Glomerular visceral epithelial cell (primary cell): ENCODE measurements at regions not wholly inside any gene's neighbourhood (a gene's known extent, or its start where the extent isn't known, plus 50 kb on each side); places are given as distances from the start of the nearest gene placed in this dataset.
A peak's percentile ranks its signal among the peaks of the same experiment; 100 is the strongest.

Experiments
- DNase-seq: peaks from one replicate; pipeline ENCODE4 v3.0.0-alpha.2; 2016; ENCODE audit errors: extremely low spot score

DNA sequence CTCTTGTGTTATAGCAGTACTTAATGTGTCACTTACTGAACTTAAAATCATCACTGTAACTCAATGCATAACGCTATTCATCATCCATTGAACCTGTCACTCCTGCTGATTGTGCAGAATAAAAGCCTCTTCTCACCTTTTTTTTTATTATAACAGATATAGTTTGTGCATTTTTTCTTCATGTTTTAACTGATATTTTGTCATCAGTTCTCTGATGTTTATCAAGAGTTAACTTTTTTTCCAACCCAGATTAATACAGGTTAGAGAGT, 100.4 kb downstream of the SLIT2 start:
- DNase-seq: no peak

DNA sequence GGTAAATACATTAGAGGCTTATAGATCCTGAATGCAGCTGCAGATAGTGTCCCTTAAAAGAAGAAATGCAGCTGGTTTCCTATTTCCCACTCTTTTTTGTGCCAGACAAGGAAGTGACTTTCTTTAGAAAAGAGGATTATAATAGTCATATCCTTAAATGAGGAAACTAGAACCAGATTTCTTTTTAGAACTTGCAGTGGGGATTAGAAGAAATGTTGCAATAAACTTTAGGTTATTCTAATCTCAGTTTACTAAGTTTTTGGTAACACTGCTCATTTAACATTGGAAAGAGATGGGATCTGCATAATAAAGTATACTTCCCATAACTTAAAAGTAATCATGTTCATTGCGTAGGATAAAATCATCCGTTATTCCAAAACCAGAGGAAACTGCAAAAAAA, 101.9 kb downstream of the SLIT2 start:
- no peak for DNase-seq

DNA sequence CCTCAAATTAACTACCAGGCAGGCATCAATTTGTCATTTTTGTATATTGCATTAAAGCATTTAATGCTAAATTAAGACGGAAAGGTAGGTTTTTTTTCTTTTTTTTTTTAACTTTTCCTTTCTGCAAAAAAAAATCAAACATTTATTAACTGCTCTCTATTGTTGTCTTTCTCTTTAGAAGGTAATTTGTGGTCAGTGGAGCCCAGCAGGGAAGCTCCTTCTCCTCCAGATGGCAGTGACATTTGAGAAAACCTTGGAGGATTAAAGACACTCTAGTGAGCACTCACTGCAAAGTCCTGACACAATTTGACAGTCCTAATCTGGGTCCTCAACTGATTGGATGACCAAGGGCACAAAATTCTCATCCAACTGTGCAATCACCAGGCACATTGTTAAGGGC, 102.4 kb downstream of the SLIT2 start:
- no peak for DNase-seq

DNA sequence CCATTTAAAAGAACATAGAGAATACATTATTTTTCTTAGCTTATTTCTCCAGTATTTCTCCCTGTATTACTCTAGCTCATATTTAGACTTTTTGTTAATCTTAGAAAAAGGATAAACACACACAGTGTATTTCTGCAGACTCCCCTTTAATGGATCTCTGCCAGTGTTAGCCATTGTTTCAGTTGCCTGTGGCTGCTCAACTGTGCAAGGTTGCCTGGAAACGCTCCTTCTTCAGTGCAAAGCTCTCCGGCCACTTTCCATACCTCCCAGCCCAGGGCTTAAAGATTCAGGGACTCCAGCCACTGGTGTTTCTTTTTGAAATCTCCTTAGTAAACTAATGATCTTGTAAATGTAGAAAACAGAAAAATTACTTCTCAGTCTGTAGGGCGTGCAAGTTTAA, 104.9 kb downstream of the SLIT2 start:
- DNase-seq: peak; percentile 50

DNA sequence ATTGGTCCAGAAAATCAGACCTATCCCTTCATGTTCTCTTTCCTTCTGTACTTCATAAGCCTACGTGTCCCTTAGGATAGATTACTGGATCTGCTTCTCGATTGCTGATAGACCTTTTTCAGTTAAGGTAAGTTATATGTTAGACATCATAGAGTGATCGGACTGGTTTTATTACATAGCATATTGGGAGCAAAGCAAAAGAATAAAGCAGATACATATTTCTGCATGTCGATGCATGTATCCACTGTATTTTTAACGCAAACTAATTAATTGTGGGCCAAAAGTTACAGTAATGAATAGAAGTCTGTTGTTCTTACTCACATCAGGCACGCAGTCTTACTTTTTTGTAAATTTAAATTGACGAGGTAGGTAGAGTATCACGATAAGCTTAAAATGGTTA, 106.4 kb downstream of the SLIT2 start:
- no peak for DNase-seq

DNA sequence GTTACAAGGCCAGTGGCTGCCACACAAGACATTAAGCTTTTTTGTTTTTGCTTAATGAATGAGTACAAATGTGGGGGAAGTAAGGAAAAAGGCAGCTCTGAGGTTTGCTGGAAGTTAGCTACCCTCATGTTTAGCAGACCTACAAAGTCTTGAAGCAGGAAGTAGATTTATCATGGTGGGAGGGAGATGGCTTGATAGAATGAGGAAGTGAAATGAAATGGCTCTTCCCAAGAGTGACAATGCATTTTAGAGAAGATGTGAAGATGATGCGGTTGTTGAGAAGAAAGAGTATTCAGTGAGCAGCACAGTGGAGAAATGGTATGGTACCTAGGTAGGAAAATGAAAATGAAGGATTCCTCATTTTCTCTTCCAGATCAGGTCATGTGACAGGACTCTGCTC, 108.0 kb downstream of the SLIT2 start:
- DNase-seq: no peak

DNA sequence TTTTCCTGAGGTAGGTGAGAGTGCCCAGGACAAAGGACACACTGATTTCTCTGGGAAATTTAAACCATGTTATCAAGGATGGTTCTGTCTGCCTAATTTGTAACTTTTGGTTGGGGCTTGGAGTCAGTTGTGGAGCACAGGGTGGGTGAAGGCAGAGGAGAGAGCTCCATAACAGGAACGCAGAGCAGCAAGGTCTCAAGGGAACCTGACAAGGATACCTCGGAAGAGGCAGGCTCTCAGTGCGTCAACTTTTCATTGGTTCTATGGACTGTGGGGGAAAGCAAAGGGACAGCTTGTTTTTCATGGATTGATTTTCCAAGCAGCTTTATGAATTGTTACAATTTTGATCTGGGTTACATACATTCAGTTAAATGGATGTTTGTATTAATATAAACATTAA, 110.4 kb downstream of the SLIT2 start:
- DNase-seq: no peak

DNA sequence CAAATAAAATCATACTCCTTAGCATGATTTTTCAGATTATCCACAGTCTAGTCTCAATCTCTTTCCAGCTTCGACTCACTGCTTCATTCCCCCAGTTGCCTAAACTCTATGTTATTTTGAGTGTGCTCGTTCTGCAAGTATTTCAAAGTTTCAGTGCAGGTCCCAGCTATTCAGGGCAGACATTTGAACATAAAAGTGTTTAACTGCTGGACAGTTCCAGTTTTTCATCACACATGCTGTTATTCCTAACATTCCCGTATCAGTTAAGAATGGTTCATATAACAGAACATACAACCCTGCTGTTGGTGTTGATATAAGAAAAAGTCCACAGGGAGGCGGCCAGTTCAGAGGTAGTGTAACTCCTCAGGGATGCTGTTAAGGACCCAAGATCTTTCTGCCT, 113.3 kb downstream of the SLIT2 start:
- no peak for DNase-seq

DNA sequence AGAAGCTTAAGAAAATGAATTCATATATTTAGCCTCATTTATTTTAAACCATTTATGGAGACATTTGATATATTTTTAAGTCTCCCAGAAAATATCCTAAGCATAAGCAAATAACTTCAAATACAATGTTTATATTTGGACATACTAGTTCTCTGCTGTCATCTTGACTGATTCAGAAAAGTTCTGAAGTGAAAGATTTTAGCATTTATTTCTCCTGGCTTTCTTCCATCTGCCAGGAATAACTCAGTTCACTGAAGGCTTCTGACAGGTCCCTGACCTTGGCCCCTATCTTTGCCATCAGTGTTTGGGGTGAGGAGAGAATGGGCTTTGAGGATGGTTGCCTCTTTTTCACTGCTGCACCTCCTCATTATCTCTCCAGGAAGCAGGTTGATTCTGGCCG, 115.7 kb downstream of the SLIT2 start:
- DNase-seq: no peak

DNA sequence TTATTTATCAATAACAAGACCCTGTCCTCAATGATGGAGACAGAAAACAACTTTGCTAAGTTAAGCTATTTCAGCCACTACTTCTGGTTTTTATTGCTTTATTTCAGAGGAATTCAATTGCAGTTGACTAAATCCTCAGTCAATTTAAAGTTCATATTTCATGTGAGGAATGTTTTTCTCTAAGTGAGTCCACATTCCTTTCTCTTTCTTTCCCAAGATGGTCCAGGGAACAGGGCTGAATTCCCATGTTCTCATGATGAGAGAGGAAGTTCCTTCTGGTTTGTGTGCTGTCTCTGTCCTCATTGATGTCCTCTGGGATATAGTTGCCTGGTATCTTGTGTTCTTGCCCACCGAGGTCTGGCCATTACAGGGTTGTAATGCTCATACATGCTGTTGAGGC, 117.2 kb downstream of the SLIT2 start:
- no peak for DNase-seq

DNA sequence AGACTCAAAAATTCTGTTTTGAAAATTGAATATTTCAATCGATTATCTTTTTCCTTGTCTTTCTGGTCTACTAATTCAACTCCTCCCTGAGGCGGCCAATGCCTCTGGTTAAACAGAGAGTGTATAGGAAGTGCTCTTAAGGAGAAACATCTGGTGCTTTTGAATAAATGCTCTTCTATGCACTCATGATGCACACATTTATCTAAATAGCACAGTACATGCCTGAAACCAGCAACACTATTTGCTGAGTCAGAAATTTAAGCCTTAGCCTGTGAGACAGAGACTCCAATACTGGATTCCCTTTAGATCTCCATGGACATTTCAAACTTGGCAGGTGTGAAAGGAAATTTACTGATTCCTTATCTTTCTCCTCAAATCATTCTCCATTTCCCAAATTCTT, 118.6 kb downstream of the SLIT2 start:
- no peak for DNase-seq

DNA sequence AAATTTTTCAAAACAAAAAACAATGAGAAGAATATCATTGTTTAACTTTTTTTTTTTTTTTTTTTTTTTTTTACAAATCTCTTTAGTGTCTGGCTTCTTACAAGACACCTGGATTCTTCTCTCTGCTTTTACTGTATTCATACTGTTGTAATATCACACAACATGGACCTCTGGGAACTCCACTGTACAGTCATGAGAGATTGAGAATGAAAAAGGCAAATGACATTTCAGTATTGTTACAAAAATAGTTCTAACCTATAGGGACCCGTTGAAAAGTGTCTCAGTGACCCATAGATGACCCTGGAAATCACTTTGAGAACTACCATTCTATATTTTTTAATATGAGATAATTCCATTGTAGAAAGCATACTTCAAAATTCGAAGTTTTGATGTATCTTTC, 124.4 kb downstream of the SLIT2 start:
- DNase-seq: no peak

DNA sequence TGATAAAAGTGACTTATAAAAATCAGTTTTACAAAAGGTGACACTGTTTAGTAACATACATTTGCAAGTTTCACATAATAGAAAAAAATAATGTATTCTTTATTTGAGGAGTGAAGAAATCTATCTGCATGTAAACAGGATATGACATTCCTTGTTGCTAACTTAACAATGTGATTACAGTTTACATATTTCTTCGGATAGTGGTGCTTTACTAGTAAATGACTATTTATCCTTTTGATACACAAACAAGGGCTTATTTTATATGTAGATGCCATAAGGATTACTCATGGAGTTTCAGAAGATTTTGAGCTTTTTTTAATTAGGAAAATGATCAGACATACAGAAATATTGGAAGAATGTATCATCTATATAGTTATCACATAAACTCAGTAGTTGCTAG, 126.5 kb downstream of the SLIT2 start:
- DNase-seq: no peak

DNA sequence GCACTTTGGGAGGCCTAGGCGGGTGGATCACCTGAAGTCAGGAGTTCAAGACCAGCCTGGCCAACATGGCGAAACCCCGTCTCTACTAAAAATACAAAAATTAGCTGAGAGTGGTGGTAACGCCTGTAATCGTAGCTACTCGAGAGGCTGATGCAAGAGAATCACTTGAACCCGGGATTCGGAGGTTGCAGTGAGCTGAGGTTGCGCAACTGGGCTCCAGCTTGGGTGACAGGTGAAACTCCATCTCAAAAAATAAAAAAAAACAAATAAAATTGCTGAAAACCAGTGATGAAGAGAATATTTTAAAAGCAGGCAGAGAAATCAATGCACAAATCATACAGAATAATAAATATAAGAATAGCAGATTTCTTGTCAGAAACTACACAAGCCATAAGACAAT, 129.3 kb downstream of the SLIT2 start:
- no peak for DNase-seq

DNA sequence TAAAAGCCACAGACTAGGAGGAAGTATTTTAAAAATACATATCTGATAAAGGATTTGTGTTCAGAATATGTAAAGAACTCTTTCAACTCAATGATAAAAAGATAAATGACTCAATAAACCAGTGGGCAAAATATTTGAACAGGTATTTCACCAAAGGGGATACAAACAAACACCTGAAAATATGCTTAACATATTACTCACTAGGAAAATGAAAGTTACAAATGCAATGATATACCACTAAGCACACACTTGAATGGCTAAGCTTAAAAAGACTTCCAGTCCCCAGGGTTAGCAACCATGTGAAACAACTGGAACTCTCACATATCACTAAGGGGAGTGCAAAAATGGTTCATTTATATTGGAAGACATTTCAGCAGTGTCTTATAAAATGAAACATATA, 131.6 kb downstream of the SLIT2 start:
- no peak for DNase-seq

DNA sequence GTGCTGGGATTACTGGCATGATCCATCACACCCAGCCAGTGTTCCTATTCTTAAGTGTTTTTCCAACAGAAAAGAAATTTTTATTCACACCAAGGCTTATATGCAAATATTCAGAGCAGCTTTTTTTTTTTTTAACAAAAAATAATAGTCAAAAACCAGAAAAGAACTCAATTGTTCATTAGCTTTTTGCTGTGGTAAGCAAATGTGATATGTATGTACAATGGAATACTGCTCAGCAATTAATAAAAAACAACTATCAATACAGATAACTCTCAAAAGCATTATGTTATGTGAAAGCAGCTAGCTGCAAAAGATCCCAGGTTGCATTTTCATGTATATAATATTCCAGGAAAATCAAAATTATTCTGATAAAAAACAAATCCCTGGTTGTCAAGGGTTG, 132.3 kb downstream of the SLIT2 start:
- no peak for DNase-seq

DNA sequence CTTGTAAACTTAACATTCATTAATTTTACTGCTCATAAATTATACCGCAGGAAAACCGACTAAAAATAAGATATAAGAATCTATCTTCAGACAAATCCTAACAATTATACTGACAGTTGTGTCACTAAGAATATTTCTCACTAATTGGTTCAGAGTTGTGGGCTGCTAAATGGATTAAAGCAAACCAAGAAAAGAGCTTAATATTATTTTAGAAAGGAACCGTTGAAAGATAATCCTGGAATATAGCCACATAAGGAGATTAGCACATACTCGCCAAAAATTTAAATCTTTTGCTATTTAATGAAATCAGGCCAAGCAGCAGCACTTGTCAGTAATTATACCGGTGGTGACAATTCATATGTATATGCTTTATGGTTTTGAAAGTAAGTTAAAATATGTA, 132.8 kb downstream of the SLIT2 start:
- no peak for DNase-seq

DNA sequence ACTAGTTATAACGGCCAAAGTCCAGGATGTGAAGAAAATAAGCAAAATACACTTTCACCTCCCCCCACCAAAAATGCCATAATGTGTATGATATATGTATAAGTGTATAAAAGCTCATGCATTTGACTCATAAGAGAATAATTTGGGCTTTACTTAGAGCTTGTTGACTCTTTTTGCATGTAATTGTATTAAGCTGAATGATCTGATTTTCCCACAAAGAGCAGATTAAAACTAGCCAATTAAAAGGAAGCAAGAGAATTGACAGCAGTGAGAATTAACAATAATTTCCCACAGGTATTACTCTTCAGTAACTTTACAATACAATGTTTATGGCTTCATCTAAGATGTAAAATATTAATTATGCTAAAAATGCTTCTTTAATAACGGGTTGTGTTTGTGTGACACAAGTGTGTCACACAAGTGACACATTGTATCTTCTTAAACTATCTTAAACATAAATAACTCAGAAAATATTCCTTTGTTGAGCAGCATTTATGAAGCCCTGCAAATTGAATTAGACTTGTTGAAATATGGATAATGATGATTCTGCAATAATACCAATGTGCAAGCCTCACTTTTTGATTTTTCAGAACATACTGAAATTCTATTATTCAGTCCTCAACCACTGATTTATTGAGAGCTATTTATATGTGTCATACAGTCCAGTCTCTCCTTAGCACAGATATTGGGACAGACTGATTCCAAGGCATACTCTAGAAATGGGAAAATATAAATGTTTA, 134.5 kb downstream of the SLIT2 start:
- DNase-seq: no peak

DNA sequence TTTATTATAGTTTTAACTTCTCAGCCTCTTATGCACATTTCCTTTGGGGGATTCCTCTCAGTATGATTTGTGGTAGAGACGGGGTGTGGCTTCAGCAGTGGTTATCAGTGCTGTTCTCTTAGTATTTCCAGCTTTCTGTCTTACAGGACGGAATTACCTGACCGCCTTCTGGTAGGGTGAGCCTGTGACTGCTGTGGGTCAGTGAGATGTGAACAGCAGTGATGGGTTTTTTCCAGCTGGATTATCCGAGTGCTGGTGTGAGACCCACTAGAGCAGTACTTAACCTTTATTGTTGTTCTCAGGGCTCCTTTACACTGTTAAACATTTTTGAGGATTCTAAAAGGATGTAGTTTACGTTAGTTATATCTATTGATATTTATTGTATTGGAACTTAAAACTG, 135.2 kb downstream of the SLIT2 start:
- no peak for DNase-seq

DNA sequence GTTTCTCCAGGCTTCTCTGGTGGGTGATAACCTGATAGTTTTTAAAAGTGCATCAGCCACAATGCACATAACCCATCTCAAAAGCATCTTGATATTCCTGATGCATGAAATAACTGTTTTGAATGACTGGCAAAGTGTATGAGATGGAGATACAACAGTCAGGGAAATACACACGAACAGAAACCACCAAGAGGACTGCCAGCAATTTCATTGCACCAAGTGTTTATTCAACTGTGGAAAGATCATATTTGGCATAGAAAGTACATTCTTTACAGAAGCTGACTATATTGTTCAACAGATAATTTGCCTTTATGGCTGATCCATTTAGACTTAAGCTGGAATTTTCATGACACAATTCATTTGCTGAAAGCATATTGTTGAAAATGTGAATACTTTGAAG, 139.5 kb downstream of the SLIT2 start:
- DNase-seq: peak; percentile 30

DNA sequence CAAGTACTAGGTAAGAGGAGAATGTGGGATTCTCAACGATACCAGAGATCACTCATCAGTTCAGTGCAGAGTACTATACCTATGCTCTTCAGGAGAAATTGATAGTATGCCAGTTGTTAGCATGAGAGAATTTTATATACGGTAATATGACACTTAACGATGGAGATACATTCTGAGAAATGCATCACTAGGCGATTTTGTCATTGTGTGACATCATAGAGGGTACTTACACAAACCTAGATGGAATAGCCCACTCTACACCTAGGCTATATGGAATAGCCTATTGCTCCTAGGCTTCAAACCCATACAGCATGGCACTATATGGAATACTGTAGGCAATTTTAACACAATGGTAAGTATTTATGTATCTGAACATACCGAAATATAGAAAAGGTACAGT, 140.2 kb downstream of the SLIT2 start:
- no peak for DNase-seq

DNA sequence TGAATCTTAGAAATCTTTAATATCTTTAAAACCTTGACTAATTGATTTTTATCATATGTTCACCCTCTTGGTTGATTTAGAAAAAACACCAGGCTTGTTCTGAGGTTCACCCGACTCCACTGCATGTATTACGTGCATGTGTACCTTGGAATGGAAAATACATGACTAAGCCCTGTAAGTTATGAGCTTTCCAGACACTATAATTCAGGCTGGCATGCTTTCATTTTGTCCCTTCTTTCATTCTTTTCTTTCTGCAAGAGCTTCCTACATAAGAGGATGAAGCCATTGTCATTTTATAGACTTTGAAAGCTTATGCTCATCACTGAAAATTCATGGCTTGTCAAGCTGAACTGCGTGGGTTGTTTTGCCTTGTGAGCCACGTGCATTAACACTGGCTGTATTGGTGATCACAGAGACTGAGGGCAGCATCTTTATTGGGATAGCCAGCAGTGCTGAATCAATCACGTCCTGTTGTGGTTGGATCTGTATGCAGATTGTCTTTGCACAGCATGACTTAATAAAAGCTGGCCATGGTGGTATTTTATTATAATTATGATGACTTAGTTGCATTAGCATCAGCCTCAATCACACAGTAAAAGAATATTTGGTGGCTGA, 141.9 kb downstream of the SLIT2 start:
- DNase-seq: no peak

DNA sequence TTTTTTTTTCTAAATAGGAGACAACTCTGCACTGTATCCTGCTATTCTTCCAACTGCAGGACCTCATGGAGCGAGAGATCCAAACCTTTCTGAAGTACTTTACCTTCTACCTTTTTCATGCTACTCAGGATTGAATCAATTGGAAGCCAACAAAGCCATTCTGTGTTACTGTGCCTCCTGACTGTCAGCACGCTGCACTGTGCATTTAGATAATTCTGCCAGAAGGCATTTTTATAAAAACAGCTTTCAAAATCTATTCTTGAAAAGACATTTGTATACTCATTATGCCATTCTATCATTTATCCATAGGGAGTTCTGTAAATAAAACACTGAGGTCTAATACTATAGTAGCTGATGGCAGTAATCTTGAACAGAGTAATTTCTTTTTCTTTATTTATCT, 142.8 kb downstream of the SLIT2 start:
- no peak for DNase-seq

DNA sequence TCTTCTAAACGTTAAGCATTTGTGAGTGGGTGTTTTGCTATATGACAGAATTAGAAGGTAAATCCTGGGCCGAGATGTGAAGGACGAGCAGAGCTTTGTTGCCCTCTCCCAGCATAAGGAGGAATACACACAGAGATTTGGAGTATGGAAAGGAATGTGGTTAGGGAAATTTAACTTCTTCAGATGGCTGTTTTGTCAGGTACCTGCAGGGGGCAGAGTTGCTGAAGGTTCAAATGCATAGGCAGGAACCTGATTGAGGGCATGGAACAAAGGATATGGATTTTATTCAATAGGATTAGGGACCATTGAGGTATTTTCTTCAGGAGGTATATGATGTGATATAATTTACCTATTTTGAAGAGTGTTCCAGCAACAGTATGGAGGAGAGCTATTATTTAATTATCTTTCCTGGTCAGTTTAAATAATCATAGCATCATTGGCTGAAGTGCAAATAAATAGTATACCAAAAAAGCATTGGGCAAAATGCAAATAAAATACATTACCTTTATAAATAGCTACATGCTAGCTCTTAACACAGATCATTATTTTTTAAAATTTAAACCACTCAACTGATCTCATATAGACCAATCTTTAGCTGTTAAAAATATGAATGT, 143.6 kb downstream of the SLIT2 start:
- DNase-seq: peak; percentile 36
